GM19455 (cell line): ENCODE measurements at regions not wholly inside any gene's neighbourhood (a gene's known extent, or its start where the extent isn't known, plus 50 kb on each side); places are given as distances from the start of the nearest gene placed in this dataset.

ENCODE experiments used
- ATAC-seq: cut with Tn5 transposase; IDR thresholded peaks from one replicate; pipeline ENCODE4 v1.9.1; 2021; ENCODE audit not compliant: unreplicated experiment

- ATAC-seq: no peak
Measured at GRCh38 chr3:18886331-18886730, 262.0 kb upstream of the KCNH8 start.

DNA sequence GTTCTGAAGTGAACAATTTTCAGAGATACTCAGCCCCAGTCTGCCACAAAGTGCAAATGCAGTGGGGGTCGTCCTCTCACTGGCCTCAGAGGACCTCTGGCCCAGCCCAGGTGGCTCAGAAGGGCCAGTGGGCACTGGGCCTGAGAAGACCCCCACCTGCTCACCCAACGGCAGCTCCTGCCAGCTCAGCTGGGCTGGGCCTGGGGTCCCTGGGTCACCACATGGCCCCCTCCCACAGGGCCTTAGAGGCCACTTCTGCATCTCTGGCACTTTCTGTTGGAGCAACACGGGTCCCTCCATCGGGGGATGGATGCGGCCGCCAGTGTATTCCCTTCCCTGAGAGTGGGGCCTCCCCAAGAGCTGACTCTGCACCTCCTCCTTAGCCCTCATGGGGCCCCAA lies 262.7 kb upstream of the KCNH8 start:
- ATAC-seq: no peak

DNA sequence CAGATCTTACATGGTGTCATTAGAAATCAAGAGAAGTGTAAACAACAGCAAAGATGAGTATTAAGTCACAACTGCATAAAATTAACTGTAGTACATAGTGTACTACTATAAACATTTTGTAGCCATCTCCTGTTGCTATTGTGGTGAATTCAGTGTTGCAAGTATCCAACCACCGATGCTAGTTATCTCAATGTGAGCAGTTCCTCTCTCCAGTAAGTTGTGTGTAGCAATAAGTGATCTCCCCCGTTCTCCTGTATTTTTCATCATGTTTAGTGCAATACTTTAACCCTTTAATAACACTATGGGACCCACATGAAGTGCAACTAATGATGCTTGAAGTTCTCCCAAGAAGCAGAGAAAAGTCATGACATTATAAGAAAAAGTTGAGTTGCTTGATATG lies 264.7 kb upstream of the KCNH8 start:
- ATAC-seq: no peak

- ATAC-seq: no peak
Measured at GRCh38 chr3:18880691-18881090, 267.6 kb upstream of the KCNH8 start.

GRCh38 chr3:18872466-18872865 lies 275.8 kb upstream of the KCNH8 start:
- no peak for ATAC-seq

DNA sequence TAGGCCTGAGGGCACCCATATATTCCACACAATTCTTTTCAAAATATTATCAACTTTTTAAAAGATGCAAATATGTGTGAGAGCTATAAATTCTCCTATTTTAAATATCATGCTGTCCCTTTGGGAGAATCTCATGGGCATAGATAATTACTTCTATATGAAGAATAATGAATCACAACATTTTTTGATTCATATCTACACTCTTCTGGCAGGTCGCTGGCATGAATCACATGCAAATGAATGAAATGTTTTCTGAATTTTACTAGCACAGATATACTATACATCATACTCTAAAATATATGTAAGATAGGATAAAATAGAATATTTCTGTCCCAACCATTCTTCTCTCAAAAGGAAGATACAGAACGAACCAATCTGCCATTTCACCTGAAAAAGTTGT lies 277.7 kb upstream of the KCNH8 start:
- no peak for ATAC-seq

GRCh38 chr3:18870074-18870640 lies 278.2 kb upstream of the KCNH8 start:
- ATAC-seq: no peak

- no peak for ATAC-seq
Measured at GRCh38 chr3:18868911-18869689, 279.2 kb upstream of the KCNH8 start.

GRCh38 chr3:18866899-18867298 lies 281.4 kb upstream of the KCNH8 start:
- ATAC-seq: no peak

GRCh38 chr3:18864933-18865731 lies 283.2 kb upstream of the KCNH8 start:
- no peak for ATAC-seq

DNA sequence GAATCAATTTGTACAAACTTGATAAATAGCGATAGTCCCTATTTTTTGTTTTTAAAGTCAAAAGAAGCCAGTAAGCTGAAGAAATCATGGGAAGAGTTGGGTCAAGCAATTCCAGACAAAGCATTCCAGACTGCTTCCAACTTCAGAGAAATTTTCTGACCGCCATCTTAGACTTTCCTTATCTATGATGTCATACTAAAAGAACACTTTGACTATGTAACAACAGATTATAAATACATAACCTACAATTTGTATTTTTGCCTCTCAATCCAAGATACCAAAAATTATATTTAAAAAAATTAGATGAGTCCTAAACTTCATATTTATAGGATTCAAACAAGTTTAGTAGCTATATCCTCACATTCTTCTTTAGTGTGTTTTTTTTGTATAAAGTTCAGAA lies 286.2 kb upstream of the KCNH8 start:
- ATAC-seq: no peak

DNA sequence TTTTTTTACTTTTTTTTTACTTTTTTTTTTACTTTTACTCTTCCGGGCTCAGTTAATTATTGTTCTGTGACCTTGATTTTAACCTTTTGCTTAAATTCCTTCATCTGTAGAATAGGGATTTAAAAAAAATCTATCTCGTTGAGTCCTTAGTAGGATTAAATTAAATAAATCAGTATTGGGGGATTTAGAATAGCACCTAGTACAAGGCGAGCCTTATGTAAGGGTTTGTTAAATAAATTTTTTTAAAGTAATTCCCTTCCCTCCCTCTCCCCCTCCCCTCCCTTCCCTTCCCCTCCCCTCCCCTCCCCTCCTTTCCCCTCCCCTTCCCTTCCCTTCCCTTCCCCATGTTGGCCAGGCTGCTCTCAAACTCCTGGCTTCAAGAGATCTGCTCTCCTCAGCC lies 287.2 kb upstream of the KCNH8 start:
- no peak for ATAC-seq

GRCh38 chr3:18853269-18853668 lies 295.0 kb upstream of the KCNH8 start:
- ATAC-seq: no peak

DNA sequence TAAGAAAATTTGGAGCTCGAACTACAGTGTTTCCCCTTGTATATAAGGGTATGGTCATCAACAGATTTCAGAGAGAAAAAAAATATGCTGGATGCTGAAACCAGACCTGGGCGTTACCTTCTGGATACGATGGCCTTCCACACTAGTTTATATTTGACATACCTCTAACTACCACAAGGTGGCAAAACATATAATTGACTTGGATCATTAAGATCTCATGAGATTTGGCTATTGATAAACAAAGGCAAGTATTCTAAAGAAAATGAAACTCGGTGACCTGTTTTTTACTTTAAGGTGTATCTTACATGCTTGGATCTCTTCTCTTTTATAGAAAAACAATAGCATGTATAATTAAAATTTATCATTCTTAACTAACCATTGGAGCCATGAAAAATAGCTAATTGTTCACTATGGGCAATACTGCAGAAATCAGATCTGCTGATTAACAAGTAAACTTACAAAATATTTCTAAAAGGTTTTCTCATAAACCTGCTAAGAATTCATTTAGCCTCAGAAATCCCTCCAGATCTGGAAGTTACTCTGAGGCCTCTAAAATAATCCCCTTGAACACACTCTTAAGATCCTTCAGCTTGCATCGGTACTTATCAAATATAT lies 300.6 kb upstream of the KCNH8 start:
- ATAC-seq: peak; percentile 72

DNA sequence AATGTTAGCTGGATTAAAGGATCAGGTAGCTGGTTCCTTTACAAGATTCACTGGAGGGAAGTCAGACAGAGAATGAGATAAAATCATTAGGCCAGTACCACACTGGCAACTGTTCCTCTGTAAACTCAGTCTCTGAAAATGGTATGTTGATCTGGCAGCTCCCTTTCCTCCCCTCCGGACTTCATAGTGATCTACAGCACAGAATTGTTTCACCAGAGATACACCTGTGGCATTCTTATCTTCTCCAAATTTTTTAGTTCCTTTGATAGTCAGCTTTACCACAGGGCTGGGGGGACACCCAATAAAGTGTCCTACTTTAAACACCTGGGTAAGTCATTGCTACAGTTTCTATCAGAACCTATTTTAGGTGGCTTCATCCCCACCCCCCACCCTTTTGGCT lies 304.3 kb upstream of the KCNH8 start:
- ATAC-seq: no peak

DNA sequence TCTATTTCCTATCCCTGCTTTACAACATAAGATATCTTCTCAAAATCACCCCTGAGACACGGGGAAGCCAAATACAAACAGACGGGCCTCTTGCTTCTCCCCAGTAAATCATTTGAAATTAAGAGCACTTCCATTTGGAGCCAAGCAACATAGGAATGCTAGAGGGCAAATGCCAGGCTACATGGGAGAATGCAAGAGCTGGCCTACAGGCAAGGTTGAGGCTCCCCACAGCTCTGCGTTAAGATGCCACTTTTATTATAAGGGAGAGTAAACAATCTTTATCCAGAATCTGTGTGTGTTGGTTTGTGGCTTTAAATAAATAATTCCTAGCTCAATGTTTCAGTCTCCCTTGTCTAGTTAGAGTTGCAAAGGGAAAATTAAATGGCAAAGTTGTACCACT lies 305.1 kb upstream of the KCNH8 start:
- no peak for ATAC-seq

DNA sequence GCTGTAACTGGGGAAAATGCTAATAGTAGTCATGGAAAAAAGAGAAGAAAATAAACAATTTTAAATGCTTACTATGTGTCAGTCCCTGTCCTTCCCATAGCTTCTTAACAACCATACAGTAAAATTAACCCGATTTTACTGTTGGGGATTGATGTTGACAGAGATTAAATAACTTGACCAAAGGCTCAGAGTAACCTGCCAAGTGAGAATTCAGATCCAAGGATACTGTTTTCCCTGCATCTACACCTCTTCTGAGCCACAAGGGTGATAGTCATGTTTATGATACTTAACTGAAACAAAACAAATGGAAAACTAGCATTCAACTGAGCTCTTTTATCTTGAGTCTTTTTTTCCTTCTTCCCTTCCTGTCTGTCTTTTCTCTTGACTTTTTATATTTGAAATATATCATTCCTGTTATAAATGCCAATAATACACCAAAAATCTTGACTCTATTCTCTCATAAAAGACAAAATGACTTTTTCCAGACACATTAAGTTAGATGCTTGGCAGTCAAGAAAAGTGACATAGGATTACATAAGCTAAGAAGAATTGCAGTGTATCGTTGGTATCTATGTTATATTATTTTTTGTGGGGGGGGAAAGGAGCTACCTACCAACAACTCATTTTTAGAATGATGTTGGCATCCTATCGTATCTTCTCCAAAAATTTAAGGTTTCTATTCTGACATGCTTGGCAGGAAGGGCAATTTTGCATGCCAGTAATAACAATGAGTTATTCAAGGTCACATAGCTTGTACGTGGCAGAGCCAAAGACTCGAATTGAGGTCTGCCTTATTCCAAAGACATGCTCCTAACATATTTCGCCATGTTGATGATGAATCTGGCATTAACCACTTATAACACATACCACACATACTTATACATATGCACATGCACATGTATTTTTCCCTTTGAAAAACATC lies 306.6 kb upstream of the KCNH8 start:
- ATAC-seq: no peak

- ATAC-seq: no peak
Measured at GRCh38 chr3:18840535-18841137, 307.7 kb upstream of the KCNH8 start.

GRCh38 chr3:18838758-18839157 lies 309.6 kb upstream of the KCNH8 start:
- ATAC-seq: no peak

- ATAC-seq: no peak
Measured at GRCh38 chr3:18837137-18837755, 311.1 kb upstream of the KCNH8 start.
